H9 (cell line): ENCODE measurements at regions not wholly inside any gene's neighbourhood (a gene's known extent, or its start where the extent isn't known, plus 50 kb on each side); places are given as distances from the start of the nearest gene placed in this dataset.

Experiments
- DNase-seq: peaks from one replicate; pipeline ENCODE4 v3.0.0-alpha.2; 2017
- H2AFZ ChIP-seq: one replicate; pipeline ENCODE4 v1.6.1; 2013; ENCODE audit warnings: mild to moderate bottlenecking, low read length, control low read depth, moderate library complexity
- H2AK5ac ChIP-seq: 2 replicates; pipeline ENCODE4 v1.6.1; 2013; ENCODE audit warnings: low read length, control low read depth, mixed read lengths; ENCODE audit not compliant: insufficient read length
- H2BK120ac ChIP-seq: one replicate; pipeline ENCODE4 v1.6.1; 2013; ENCODE audit warnings: low read depth, mild to moderate bottlenecking, low read length, control low read depth, inconsistent platforms; ENCODE audit not compliant: poor library complexity, severe bottlenecking
- H2BK12ac ChIP-seq: 2 replicates; pipeline ENCODE4 v1.6.1; 2013; ENCODE audit warnings: low read length, control low read depth, mixed read lengths, low read depth; ENCODE audit not compliant: insufficient read length
- H2BK15ac ChIP-seq: 2 replicates; pipeline ENCODE4 v1.6.1; 2013; ENCODE audit warnings: low read depth, low read length, control low read depth
- H2BK20ac ChIP-seq: one replicate; pipeline ENCODE4 v1.6.1; 2013; ENCODE audit warnings: low read depth, mild to moderate bottlenecking, low read length, control low read depth, inconsistent platforms; ENCODE audit not compliant: poor library complexity, severe bottlenecking
- H2BK5ac ChIP-seq: 2 replicates; pipeline ENCODE4 v1.6.1; 2013; ENCODE audit warnings: low read length, control low read depth, mixed read lengths; ENCODE audit not compliant: insufficient read length
- H3K14ac ChIP-seq: 2 replicates; pipeline ENCODE4 v1.6.1; 2013; ENCODE audit warnings: low read length, control low read depth; ENCODE audit not compliant: insufficient read depth
- H3K18ac ChIP-seq: 2 replicates; pipeline ENCODE4 v1.6.1; 2013; ENCODE audit warnings: low read depth, mild to moderate bottlenecking, mixed read lengths, low read length, control low read depth; ENCODE audit not compliant: insufficient read length
- H3K23ac ChIP-seq: 2 replicates; pipeline ENCODE4 v1.6.1; 2013; ENCODE audit warnings: low read length, control low read depth, mixed read lengths, low read depth; ENCODE audit not compliant: insufficient read length
- H3K23me2 ChIP-seq: 2 replicates; pipeline ENCODE4 v1.6.1; 2013; ENCODE audit warnings: low read depth, mild to moderate bottlenecking, mixed read lengths, low read length, control low read depth; ENCODE audit not compliant: insufficient read length, poor library complexity, severe bottlenecking
- H3K27ac ChIP-seq: 2 replicates; pipeline ENCODE4 v1.5.1; 2013; ENCODE audit warnings: low read length, control low read depth, mixed read lengths, low read depth; ENCODE audit not compliant: insufficient read length
- H3K27me3 ChIP-seq: 2 replicates; pipeline ENCODE4 v1.6.1; 2013; ENCODE audit warnings: low read length, control low read depth, inconsistent platforms; ENCODE audit not compliant: insufficient read depth
- H3K4ac ChIP-seq: 2 replicates; pipeline ENCODE4 v1.6.1; 2013; ENCODE audit warnings: low read depth, mild to moderate bottlenecking, control low read depth, inconsistent platforms, low read length, moderate library complexity
- H3K4me1 ChIP-seq: 2 replicates; pipeline ENCODE4 v1.6.1; 2013; ENCODE audit warnings: low read length, control low read depth, inconsistent platforms; ENCODE audit not compliant: insufficient read depth
- H3K4me2 ChIP-seq: 2 replicates; pipeline ENCODE4 v1.6.1; 2013; ENCODE audit warnings: low read length, control low read depth, mixed read lengths; ENCODE audit not compliant: insufficient read length, insufficient read depth
- H3K56ac ChIP-seq: 2 replicates; pipeline ENCODE4 v1.6.1; 2013; ENCODE audit warnings: low read depth, mild to moderate bottlenecking, mixed read lengths, low read length, control low read depth; ENCODE audit not compliant: insufficient read length
- H3K79me1 ChIP-seq: 2 replicates; pipeline ENCODE4 v1.6.1; 2013; ENCODE audit warnings: low read depth, mild to moderate bottlenecking, moderate library complexity, low read length, control low read depth, inconsistent platforms; ENCODE audit not compliant: insufficient read depth, poor library complexity, severe bottlenecking
- H3K79me2 ChIP-seq: 2 replicates; pipeline ENCODE4 v1.6.1; 2013; ENCODE audit warnings: low read length, control low read depth, inconsistent platforms; ENCODE audit not compliant: insufficient read depth
- H3K9ac ChIP-seq: 2 replicates; pipeline ENCODE4 v1.6.1; 2013; ENCODE audit warnings: low read length, control low read depth, mixed read lengths; ENCODE audit not compliant: insufficient read length; ENCODE audit errors: extremely low read depth
- H3K9me3 ChIP-seq: one replicate; pipeline ENCODE4 v1.6.1; 2013; ENCODE audit warnings: low read depth, low read length, inconsistent platforms; ENCODE audit not compliant: control insufficient read depth
- H3T11ph ChIP-seq: one replicate; pipeline ENCODE4 v1.6.1; 2013; ENCODE audit warnings: mild to moderate bottlenecking, low read length, control low read depth, inconsistent platforms
- H4K20me1 ChIP-seq: one replicate; pipeline ENCODE4 v1.6.1; 2013; ENCODE audit not compliant: control insufficient read depth, insufficient read length, insufficient read depth
- H4K5ac ChIP-seq: 2 replicates; pipeline ENCODE4 v1.6.1; 2013; ENCODE audit warnings: low read depth, mild to moderate bottlenecking, mixed read lengths, low read length, control low read depth; ENCODE audit not compliant: insufficient read length
- H4K8ac ChIP-seq: replicated peaks from 2 replicates; pipeline ENCODE4 v1.6.1; 2013; ENCODE audit warnings: low read length, control low read depth, mixed read lengths, low read depth; ENCODE audit not compliant: insufficient read length
- H4K91ac ChIP-seq: 2 replicates; pipeline ENCODE4 v1.6.1; 2013; ENCODE audit warnings: low read depth, mild to moderate bottlenecking, moderate library complexity, mixed read lengths, low read length, control low read depth; ENCODE audit not compliant: insufficient read length
- H3K27ac Mint-ChIP-seq, 3 experiments: 2 replicates in 2 of 3; 3 replicates in 1 of 3; pipeline ENCODE4 v1.8.0; 2020 to 2021; ENCODE audit warnings: mixed read lengths in 3 of 3, mild to moderate bottlenecking in 1 of 3, moderate library complexity in 1 of 3
- H3K27me3 Mint-ChIP-seq: 2 replicates; pipeline ENCODE4 v1.8.0; 2021; ENCODE audit warnings: low read depth, mild to moderate bottlenecking, moderate library complexity, mixed read lengths
- H3K36me3 Mint-ChIP-seq, 3 experiments: 2 replicates in 2 of 3; 3 replicates in 1 of 3; pipeline ENCODE4 v1.8.0; 2020 to 2021; ENCODE audit warnings: low read depth in 3 of 3, mixed read lengths in 3 of 3; ENCODE audit not compliant: insufficient read depth in 1 of 3
- H3K4me1 Mint-ChIP-seq, 2 experiments: 2 replicates each; pipeline ENCODE4 v1.8.0; 2020; ENCODE audit warnings: mixed read lengths in 2 of 2
- H3K4me3 Mint-ChIP-seq, 2 experiments: 2 replicates in 1 of 2; 3 replicates in 1 of 2; pipeline ENCODE4 v1.8.0; 2020 to 2021; ENCODE audit warnings: mild to moderate bottlenecking in 2 of 2, mixed read lengths in 2 of 2, moderate library complexity in 1 of 2
- H3K9me3 Mint-ChIP-seq, 2 experiments: 2 replicates in 1 of 2; 3 replicates in 1 of 2; pipeline ENCODE4 v1.8.0; 2020; ENCODE audit warnings: mild to moderate bottlenecking in 2 of 2, mixed read lengths in 2 of 2, moderate library complexity in 1 of 2
- TF ChIP-seq, protein P1 (sequence below): fragments of 200-600 bp; sonication (generic); conservative IDR thresholded peaks from 3 replicates; pipeline ENCODE4 v1.8.0; 2021; ENCODE audit warnings: antibody characterized with exemption, mild to moderate bottlenecking

DNA sequence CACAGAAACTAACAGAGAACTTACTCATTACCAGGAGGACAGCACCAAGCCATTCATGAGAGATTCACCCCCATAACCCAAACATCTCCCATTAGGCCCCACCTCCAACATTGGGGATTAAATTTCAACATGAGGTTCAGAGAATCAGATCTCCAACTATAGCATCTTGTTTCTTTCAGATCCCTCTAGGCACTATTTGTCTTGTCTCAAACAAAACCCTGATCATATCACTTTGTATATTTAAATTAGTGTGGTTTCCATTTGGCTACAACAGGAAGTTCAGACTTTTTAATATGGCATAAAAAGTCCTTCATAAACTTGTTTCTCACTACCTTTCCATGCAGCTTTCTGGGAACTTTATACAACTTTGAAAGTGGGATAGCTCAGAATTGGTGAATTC is 699.0 kb upstream of the MIR17HG start:
- H3K4me3 Mint-ChIP-seq: no peak overlapping the region
- peaks cover 22 to 34% (median 30%) of the 10 kb centered on the region in 3 experiments for H3K36me3 Mint-ChIP-seq
- no peaks in the 10 kb centered on the region for H3K4me1 Mint-ChIP-seq
- no peak overlapping the region for H3K4me2 ChIP-seq
- H3K27ac Mint-ChIP-seq: no peak overlapping the region
- peaks cover 12% of the 10 kb centered on the region for H3K9me3 ChIP-seq
- no peak overlapping the region for H3K9ac ChIP-seq
- H3K56ac ChIP-seq: no peak overlapping the region
- no peaks in the 10 kb centered on the region for H3K4me1 ChIP-seq
- H4K8ac ChIP-seq: no peak overlapping the region
- no peaks in the 10 kb centered on the region for H3K79me2 ChIP-seq
- no peaks in the 10 kb centered on the region for H4K20me1 ChIP-seq
- no peak overlapping the region for H2BK20ac ChIP-seq
- no peaks in the 10 kb centered on the region for H3K79me1 ChIP-seq
- H3K14ac ChIP-seq: no peak overlapping the region
- H3K23ac ChIP-seq: no peak overlapping the region
- peaks cover 39 to 44% of the 10 kb centered on the region in 2 experiments for H3K9me3 Mint-ChIP-seq
- H2AK5ac ChIP-seq: no peak overlapping the region
- DNase-seq: no peak
- no peak overlapping the region for H4K91ac ChIP-seq
- H3K27me3 ChIP-seq: no peaks in the 10 kb centered on the region
- no peak overlapping the region for H2BK12ac ChIP-seq
- H3T11ph ChIP-seq: no peak overlapping the region
- no peaks in the 10 kb centered on the region for H3K23me2 ChIP-seq
- H3K18ac ChIP-seq: no peak overlapping the region
- H2BK120ac ChIP-seq: no peak overlapping the region
- no peak overlapping the region for H2BK5ac ChIP-seq
- no peak overlapping the region for H2AFZ ChIP-seq
- TF ChIP-seq, protein P1, sequence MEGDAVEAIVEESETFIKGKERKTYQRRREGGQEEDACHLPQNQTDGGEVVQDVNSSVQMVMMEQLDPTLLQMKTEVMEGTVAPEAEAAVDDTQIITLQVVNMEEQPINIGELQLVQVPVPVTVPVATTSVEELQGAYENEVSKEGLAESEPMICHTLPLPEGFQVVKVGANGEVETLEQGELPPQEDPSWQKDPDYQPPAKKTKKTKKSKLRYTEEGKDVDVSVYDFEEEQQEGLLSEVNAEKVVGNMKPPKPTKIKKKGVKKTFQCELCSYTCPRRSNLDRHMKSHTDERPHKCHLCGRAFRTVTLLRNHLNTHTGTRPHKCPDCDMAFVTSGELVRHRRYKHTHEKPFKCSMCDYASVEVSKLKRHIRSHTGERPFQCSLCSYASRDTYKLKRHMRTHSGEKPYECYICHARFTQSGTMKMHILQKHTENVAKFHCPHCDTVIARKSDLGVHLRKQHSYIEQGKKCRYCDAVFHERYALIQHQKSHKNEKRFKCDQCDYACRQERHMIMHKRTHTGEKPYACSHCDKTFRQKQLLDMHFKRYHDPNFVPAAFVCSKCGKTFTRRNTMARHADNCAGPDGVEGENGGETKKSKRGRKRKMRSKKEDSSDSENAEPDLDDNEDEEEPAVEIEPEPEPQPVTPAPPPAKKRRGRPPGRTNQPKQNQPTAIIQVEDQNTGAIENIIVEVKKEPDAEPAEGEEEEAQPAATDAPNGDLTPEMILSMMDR: no peak
- H4K5ac ChIP-seq: no peak overlapping the region
- no peaks in the 10 kb centered on the region; the same call in 1 of the 2 replicates for H3K27me3 Mint-ChIP-seq
- no peak overlapping the region for H3K27ac ChIP-seq
- no peak overlapping the region for H2BK15ac ChIP-seq
- no peak overlapping the region for H3K4ac ChIP-seq
